MM.1S (cell line): ENCODE measurements at regions not wholly inside any gene's neighbourhood (a gene's known extent, or its start where the extent isn't known, plus 50 kb on each side); places are given as distances from the start of the nearest gene placed in this dataset.

ENCODE experiments used
- CTCF ChIP-seq: fragments of 300-600 bp; sonication (generic); IDR thresholded peaks from 2 replicates; pipeline ENCODE4 v1.5.1; 2016; ENCODE audit warnings: antibody characterized with exemption, low read length, mixed read lengths
- EZH2 ChIP-seq: fragments of 300-600 bp; sonication (generic); optimal IDR thresholded peaks from 2 replicates; pipeline ENCODE3; 2017; ENCODE audit warnings: low read depth, mild to moderate bottlenecking, antibody characterized with exemption, low read length, mixed read lengths

DNA sequence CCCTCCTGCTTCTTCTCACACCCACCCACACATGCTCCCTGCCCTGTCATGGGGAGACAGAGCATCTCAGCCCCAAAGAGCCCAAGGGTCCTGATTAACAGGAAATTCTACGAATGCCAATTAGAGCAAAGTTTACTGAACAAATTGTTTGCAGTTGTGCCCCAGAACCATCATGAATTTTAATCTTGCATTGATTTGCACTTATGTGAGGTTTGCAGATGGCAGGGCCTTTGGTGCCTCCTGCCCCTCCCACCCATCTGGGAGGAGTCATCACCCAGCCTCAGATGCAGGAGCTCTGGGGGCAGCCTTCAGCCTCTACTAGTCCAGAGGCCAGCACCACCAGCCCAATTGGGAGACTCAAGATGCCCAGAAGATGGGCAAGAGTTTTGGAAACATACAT lies 80.8 kb downstream of the PCDH1 start:
- TF ChIP-seq CTCF: no peak
- no peak for TF ChIP-seq EZH2
